ENCODE measurements at regions not wholly inside any gene's neighbourhood (a gene's known extent, or its start where the extent isn't known, plus 50 kb on each side); places are given as distances from the start of the nearest gene placed in this dataset.

DNA sequence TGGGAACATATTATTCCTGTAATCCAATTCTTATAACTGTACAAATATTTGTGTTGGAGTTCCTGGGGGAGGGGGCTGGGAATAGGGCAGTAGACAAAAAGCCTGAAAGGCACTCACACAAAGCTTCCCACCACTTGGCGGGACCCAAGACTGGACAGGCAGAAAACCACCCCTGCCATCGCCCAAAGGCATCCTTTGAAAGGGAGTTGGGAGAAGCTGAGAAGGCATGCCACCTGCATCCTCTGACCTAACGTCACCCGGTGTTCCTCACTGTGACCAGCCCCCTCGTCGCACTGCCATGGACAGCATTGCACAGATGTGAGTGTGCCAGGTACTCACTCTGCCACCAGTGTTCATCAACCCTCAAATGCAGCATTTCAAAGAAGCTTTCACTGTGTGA is 80.6 kb upstream of the SMIM23 start:
- H3K36me3 Mint-ChIP-seq, result no peaks in the 10 kb centered on the region
- peaks cover 0 to 5% of the 10 kb centered on the region in 2 donors for H3K27me3 Mint-ChIP-seq

DNA sequence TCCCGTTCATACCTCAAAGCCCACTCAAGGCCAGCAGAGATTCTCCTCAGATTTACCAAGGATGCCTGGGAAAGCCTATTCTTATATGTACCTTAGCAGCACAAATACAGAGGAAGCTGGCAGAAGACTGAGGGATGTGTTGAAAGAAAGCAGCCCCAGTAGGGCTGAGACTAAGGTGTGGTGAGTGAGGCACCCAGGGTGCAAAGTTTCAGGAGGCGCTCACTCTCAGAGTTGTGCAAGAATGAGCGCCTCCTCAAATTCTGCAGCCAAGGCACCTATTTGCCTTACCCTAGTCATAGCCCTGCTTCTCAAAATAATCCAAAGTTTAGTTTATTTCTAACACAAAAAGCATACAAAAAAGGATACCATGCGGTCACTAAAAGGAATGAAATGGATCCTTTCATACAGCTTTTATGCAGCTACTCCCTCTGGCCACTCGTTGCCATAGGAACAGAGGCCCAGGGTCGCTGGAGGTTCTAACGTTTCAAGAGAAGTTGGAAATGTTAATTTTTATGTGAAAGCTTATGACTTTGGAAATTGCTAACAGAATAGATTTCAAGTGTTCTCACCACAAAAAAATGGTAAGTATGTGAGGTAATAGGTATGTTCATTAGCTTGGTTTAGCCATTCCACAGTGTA is 79.7 kb upstream of the SMIM23 start:
- Mint-ChIP-seq H3K9me3 (no peaks in the 10 kb centered on the region), H3K4me1 (no peaks in the 10 kb centered on the region), H3K36me3 (no peaks in the 10 kb centered on the region), H3K4me3 (no peak overlapping the region), H3K27ac (no peak overlapping the region), H3K27me3 (peaks cover 0 to 5% of the 10 kb centered on the region in 2 donors)
- DNase-seq (no peak), ATAC-seq (replicated peaks) (no peak)

More for the DNA sequence above, 80.6 kb upstream of the SMIM23 start:
- Mint-ChIP-seq H3K4me3 (no peak overlapping the region), H3K4me1 (no peaks in the 10 kb centered on the region), H3K9me3 (no peaks in the 10 kb centered on the region), H3K27ac (no peak overlapping the region)
- no peak for DNase-seq
- no peak for ATAC-seq (replicated peaks)

DNA sequence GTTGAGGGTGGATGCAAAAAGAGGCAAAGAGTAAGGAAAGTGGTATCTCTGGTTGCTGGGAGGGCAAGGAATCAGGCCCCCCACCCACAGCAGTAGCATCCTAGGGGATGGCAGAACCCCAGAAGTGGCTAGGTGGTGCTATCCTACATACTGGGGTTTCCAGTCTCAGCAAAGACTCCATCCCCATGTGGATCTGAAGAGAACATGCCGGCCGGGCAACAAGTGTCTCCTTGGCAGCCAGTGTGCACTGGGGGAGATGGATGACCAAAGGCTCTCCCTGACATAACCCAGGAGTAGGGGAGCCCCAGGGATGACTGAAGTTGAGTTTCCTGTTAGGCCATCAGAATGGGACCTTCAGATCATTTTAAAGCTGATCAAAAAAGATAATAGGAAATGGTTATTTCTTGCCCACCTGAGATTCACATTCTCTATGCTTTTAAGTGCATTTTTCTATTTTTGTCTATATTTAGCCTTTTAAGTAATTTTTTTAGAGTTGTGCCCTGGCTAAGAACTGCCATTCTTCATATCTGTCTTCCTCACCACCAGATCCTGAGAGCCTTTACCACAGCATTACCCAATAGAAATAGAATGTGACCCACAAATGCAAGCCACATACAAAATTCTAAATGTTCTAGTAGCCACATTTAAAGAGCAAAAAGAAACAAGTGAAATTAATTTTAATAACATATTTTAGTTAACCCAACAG is 78.7 kb upstream of the SMIM23 start:
- no peaks in the 10 kb centered on the region for H3K36me3 Mint-ChIP-seq
- H3K4me1 Mint-ChIP-seq, result no peaks in the 10 kb centered on the region
- peaks cover 0 to 5% of the 10 kb centered on the region in 2 donors for H3K27me3 Mint-ChIP-seq
- ATAC-seq (replicated peaks) (no peak), DNase-seq (no peak)
- no peak overlapping the region for H3K27ac Mint-ChIP-seq
- H3K4me3 Mint-ChIP-seq, result no peak overlapping the region
- H3K9me3 Mint-ChIP-seq, result no peaks in the 10 kb centered on the region

DNA sequence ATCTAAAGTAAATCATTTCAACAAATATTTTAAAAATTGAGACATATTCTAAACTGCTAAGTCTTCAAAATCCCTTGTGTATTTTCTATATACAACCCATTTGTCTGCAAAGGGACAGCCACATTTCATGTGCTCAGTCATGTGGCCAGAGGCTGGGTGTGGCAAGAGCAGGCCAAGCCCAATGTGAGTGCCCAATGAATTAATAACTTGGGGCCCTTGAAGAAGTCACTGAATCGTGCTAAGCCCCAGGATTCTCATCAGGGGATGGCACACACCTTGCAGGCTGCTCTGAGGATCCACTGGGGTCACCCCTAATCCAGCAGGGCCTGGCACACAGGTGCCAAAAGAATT is 78.2 kb upstream of the SMIM23 start:
- H3K9me3 Mint-ChIP-seq, result no peaks in the 10 kb centered on the region
- no peak for ATAC-seq (replicated peaks)
- H3K27ac Mint-ChIP-seq, result no peak overlapping the region
- no peak for DNase-seq
- H3K27me3 Mint-ChIP-seq, result peaks cover 0 to 5% of the 10 kb centered on the region in 2 donors
- no peak overlapping the region for H3K4me3 Mint-ChIP-seq
- H3K36me3 Mint-ChIP-seq, result no peaks in the 10 kb centered on the region
- no peaks in the 10 kb centered on the region for H3K4me1 Mint-ChIP-seq

DNA sequence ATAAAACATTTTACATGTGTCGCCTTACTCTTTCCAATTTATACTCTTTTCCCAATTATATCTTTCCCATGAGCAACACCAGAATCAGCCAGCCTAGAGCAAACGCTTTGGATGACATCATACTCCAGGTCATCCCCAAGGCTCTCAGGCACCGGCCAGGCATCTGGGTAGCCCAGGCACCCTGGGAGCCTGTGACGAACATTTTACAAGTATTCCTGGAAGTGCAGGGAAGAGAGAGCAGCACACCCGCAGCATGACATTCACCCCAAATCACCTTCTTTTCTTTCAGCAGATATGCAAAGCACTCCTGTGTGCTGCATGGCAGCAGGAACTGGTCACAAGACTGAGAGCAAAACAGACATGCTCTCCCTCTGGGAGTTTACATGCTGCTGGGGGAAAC is 75.7 kb upstream of the SMIM23 start:
- H3K27me3 Mint-ChIP-seq, result peaks cover 0 to 5% of the 10 kb centered on the region in 2 donors
- H3K4me1 Mint-ChIP-seq, result no peaks in the 10 kb centered on the region
- DNase-seq, result no peak
- H3K27ac Mint-ChIP-seq, result no peak overlapping the region
- ATAC-seq (replicated peaks), result no peak
- peaks cover 0 to 2% of the 10 kb centered on the region in 2 donors for H3K9me3 Mint-ChIP-seq
- H3K4me3 Mint-ChIP-seq, result no peak overlapping the region
- H3K36me3 Mint-ChIP-seq, result no peaks in the 10 kb centered on the region

DNA sequence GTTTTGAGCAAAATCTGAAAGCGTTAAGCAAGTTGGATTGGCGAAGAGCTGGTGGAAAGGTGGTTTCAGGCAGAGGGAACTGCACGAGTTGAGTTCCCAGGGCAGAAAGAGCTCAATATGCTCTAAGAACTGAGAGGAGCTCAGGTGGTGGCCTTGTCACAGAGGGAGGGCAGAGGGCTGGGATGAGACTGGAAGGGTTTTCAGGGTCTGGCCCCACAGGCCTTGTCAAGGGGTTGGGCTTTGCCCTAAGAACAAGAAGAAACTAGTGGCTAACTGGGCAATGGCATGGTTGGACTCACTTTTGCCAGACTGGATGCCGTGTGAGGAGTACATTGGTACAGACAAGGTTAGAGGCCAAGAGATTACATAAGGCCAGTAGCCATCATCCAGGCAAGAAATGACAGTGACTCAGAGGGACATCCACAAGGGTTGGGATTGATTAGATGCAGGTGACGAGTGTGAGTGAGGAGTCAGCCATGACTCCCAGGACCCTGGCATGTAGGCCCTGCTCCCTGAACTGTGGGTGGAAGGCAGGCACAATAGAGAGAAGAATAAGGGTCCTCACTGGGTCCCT is 75.1 kb upstream of the SMIM23 start:
- DNase-seq (no peak), ATAC-seq (replicated peaks) (no peak)
- H3K4me1 Mint-ChIP-seq, result no peaks in the 10 kb centered on the region
- peaks cover 0 to 3% of the 10 kb centered on the region in 2 donors for H3K27me3 Mint-ChIP-seq
- H3K9me3 Mint-ChIP-seq, result peaks cover 0 to 2% of the 10 kb centered on the region in 2 donors
- H3K4me3 Mint-ChIP-seq, result no peak overlapping the region
- H3K27ac Mint-ChIP-seq, result no peak overlapping the region
- H3K36me3 Mint-ChIP-seq, result no peaks in the 10 kb centered on the region

DNA sequence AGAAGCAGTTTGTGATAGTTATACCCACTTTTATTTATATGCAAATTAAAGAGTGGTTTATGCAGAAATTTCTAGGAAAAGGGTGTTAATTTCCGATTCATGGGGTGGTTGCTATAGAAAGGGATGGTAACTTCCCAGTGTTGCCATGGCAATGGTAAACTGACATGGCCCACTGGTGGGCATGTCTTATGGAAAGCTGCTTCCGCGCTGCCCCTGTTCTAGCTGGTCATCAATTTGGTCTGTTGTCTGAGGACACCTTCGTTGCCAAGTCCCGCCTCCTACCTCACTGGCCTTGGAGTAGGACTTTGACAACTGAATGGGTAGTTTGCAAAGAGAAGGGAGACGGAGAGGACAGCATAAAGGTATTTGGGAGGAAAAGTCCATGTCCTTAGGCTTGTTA is 74.0 kb upstream of the SMIM23 start:
- H3K27me3 Mint-ChIP-seq, result no peaks in the 10 kb centered on the region
- ATAC-seq (replicated peaks) (no peak), DNase-seq (no peak)
- no peaks in the 10 kb centered on the region for H3K4me1 Mint-ChIP-seq
- H3K9me3 Mint-ChIP-seq, result peaks cover 0 to 2% of the 10 kb centered on the region in 2 donors
- H3K4me3 Mint-ChIP-seq, result no peak overlapping the region
- H3K27ac Mint-ChIP-seq, result no peak overlapping the region
- no peaks in the 10 kb centered on the region for H3K36me3 Mint-ChIP-seq

DNA sequence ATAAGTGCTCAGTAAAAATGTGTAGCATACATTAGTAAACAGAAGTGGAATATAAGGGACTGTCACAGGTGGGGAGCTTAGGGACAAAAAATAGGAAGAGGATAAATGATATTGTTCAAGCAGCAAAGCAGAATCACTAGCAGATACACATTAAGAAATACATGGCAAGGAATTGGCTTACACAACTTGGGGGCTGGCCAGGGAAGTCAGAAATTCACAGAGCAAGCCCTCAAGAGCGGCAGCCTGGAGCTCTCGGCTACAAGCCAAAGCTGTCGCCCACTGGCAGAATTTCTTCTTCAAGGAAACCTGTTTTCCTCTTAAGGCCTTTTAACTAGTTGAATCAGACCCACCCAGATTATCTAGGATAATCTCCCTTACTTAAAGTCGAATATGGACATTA is 73.0 kb upstream of the SMIM23 start:
- Mint-ChIP-seq H3K36me3 (no peaks in the 10 kb centered on the region), H3K4me3 (no peak overlapping the region), H3K9me3 (peaks cover 0 to 2% of the 10 kb centered on the region in 2 donors), H3K27me3 (no peaks in the 10 kb centered on the region), H3K4me1 (no peaks in the 10 kb centered on the region), H3K27ac (no peak overlapping the region)
- ATAC-seq (replicated peaks), result no peak
- no peak for DNase-seq

DNA sequence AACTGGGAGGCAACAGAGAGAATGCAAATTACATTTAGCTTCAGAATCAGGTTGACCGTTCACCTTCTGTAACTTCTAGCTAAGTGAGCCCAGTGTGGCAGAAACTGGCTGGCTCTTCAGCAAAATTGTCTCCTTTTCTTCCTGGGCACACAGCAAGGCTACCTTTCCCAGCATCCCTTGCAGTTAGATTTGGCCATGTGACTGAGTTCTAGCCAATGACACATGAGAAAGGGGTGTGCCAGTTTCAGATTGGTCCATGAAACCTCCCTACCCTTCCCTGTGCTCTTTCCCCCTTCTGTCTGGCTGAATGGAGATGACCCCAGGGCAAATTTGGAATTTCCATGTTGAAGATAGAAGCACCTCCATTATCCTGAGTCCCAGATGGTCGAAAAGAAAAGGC is 72.5 kb upstream of the SMIM23 start:
- DNase-seq (no peak), ATAC-seq (replicated peaks) (no peak)
- peaks cover 0 to 2% of the 10 kb centered on the region in 2 donors for H3K9me3 Mint-ChIP-seq
- no peak overlapping the region for H3K27ac Mint-ChIP-seq
- no peak overlapping the region for H3K4me3 Mint-ChIP-seq
- no peaks in the 10 kb centered on the region for H3K4me1 Mint-ChIP-seq
- H3K27me3 Mint-ChIP-seq, result no peaks in the 10 kb centered on the region
- H3K36me3 Mint-ChIP-seq, result no peaks in the 10 kb centered on the region

DNA sequence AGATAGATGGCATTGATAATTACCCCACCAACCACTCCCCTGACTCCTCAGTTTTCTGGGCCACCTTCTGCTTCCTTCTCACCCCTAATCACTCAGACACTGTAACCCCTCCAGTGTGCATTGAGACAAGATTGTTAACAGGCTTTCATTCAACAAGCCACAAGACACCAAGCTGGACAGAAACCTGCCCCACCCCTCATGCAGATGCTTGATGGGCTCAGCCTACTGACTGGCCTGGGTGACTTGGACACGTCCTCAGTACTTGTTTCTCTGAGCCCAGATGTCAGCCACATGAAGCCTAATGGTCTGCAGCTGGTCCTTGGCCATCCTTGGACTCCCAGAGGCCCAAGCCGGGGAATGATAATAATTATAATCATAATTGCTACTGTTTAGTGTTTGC is 71.4 kb upstream of the SMIM23 start:
- H3K27ac Mint-ChIP-seq, result no peak overlapping the region
- no peaks in the 10 kb centered on the region for H3K27me3 Mint-ChIP-seq
- H3K36me3 Mint-ChIP-seq, result no peaks in the 10 kb centered on the region
- H3K4me3 Mint-ChIP-seq, result no peak overlapping the region
- H3K9me3 Mint-ChIP-seq, result peaks cover 0 to 2% of the 10 kb centered on the region in 2 donors
- ATAC-seq (replicated peaks) (no peak), DNase-seq (no peak)
- H3K4me1 Mint-ChIP-seq, result no peaks in the 10 kb centered on the region

DNA sequence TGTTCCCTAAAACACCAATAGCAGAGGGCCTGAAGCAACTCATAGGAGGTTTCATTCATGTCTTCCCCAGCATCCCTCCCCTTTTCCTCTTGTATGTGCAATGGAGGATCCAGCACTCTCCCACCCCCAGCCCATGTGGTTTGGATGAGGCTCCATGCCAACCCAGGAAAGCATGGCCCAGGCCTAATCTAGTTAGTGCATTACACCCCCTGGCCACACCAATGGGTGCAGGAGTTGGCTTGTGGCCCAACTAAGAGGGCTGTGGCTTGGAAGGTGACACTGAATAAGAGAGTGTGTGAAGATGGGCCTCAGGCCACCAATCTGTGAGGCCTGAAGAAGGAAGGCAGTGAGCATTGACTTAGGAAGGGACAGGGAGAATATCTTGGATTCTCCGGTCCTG is 70.8 kb upstream of the SMIM23 start:
- Mint-ChIP-seq H3K27me3 (no peaks in the 10 kb centered on the region), H3K4me1 (no peaks in the 10 kb centered on the region), H3K36me3 (no peaks in the 10 kb centered on the region), H3K9me3 (peaks cover 0 to 2% of the 10 kb centered on the region in 2 donors), H3K4me3 (no peak overlapping the region), H3K27ac (no peak overlapping the region)
- DNase-seq (no peak), ATAC-seq (replicated peaks) (no peak)

DNA sequence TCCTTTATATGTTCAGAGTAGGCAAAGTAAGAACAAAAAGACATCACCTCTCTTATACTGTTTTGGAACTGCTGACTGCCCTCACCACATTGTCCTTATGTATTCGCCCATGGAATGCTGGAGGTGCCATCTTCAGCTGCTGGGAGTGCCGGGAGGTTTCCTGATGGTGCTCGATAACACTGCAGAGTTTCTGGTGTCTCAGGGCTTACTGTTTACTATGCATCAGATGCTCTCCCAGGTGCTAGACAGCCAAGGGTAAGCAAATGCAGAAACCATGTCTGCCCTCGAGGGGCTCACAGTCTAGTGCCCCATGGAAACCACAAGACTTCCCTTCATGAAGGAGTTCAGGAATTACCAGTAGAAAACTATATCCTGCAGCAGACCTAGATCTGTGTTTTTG is 70.1 kb upstream of the SMIM23 start:
- Mint-ChIP-seq H3K9me3 (peaks cover 0 to 2% of the 10 kb centered on the region in 2 donors), H3K36me3 (no peaks in the 10 kb centered on the region), H3K27me3 (no peaks in the 10 kb centered on the region), H3K4me3 (no peak overlapping the region), H3K27ac (no peak overlapping the region), H3K4me1 (no peaks in the 10 kb centered on the region)
- DNase-seq (no peak), ATAC-seq (replicated peaks) (no peak)

DNA sequence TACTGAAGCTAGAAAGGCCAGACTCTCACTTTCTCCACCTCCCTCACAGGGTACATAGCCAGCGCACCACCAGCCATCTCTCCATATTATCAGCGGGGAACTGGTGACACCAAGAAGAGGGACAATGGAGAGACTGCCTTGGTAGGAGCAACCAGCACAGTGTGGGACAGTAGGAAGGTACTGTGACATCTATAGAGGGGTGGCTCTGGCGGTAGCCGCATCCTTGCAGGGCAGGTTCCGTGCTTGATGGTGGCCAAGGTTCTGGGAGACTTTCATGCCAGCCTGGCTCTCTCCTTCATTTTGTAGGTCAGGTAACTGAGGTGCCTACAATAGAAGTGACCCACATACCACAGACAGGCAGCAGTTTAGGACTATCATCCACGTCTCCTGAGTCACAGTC is 65.5 kb upstream of the SMIM23 start:
- H3K27ac Mint-ChIP-seq, result no peak overlapping the region
- peaks cover 0 to 10% of the 10 kb centered on the region in 2 donors for H3K4me1 Mint-ChIP-seq
- no peak for DNase-seq
- ATAC-seq (replicated peaks), result no peak
- no peaks in the 10 kb centered on the region for H3K36me3 Mint-ChIP-seq
- no peaks in the 10 kb centered on the region for H3K27me3 Mint-ChIP-seq
- no peak overlapping the region for H3K4me3 Mint-ChIP-seq
- H3K9me3 Mint-ChIP-seq, result no peaks in the 10 kb centered on the region

DNA sequence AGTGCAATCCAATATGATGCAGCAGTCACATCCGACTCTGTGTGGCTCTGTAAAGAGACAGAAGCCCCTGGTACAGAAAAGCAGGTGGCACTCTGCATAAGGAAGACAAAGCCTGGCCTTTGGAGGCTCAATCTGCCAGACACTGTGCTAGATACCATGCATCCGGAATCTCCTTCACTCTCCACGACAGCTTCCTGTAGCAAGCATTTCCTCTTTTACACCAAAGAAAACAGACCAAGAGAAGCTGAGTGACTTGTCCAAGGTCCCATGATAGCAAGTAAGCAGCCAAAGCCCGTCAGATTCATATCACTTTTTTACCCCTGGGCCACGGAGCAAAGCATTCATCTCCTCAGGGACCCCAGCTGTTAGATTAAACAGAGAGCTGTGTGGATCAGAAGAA is 64.2 kb upstream of the SMIM23 start:
- ATAC-seq (replicated peaks), result peak; percentile 58 to 73
- Mint-ChIP-seq H3K27ac (no peak overlapping the region), H3K9me3 (peaks cover 5 to 7% of the 10 kb centered on the region in 2 donors), H3K36me3 (peaks cover under 1 to 6% of the 10 kb centered on the region in 2 donors), H3K4me3 (no peak overlapping the region), H3K4me1 (peaks cover 0 to 10% of the 10 kb centered on the region in 2 donors), H3K27me3 (no peaks in the 10 kb centered on the region)
- no peak for DNase-seq

Measured in stimulated activated naive B cell treated with anti-CD40 and anti-IgM and Interleukin-4, amounts not matched to agents 10 μg/mL and 1 μg/mL and 100 μg/mL, for 72 hours (primary cell).